ENCODE measurements at regions not wholly inside any gene's neighbourhood (a gene's known extent, or its start where the extent isn't known, plus 50 kb on each side); places are given as distances from the start of the nearest gene placed in this dataset.
A peak's percentile ranks its signal among the peaks of the same experiment; 100 is the strongest.

DNA sequence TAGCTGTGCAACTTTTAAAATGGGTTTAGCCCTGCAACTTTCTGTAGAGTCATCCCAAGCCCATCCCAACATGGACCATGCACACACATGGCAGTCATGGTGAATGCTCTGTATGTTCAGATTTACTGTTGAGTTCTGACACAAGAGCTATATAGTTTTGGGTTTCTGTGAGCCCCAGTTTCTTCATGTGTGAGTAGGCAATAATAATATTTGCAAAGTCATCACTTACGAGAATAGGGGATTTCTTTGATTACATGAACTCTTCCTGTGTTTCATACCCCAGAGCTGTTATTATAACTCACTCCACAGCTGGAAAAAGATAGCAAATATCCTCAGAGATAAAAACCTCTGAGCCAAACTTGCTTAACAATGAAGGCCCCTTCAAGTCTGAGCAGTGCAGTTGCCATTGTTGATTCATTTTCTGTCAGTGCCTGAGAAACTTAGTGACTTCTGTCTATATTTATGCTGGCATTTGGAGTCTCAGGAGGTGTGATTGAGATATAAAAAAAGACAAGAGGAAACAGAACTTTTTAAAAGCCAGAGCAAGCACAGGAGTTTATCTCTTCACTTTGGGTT is 767.9 kb upstream of the API5 start:
- DNase-seq (ENCODE audit: low read depth): no peak
- in situ Hi-C loops (cut with HindIII; ENCODE audit: low pct_unique_long_range_greater_than_20kb, low sequenced_read_pairs): no loop called here

DNA sequence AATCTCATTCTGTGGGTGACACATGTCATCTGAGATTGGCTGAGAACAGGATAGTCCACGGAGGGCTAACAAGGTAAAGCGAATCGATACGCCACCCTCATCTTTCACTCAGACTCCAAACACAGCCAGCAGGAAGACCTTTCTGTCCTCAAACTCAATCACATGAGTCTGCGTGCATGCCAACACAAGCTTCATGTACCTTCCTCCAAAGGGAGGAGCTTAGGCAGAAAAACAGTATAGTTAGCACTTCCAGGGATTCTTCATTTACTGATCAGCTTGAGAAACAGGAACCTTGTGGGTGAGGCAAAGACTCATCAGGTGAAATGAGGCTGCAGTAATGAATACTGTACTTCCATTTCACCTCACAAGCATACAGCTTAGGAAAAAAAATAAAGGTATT is 767.1 kb upstream of the API5 start:
- no peak for DNase-seq (ENCODE audit: low read depth)
- in situ Hi-C loops (cut with HindIII; ENCODE audit: low pct_unique_long_range_greater_than_20kb, low sequenced_read_pairs): no loop called here

DNA sequence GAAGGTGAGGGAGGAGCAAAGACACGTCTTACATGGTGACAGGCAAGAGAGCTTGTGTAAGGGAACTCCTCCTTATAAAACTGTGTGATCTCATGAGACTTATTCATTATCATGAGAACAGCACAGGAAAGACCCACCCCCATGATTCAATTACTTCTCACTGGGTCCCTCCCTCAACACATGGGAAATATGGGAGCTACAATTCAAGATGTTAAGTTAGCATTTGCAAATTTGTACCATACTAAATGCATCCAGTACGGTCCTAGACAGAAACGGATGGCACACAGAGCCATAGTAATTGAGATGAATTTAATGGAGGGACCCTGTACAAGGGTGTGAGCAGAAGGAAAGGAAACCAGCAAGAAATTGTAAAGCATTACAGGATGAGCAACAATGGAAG is 765.8 kb upstream of the API5 start:
- in situ Hi-C loops (cut with HindIII; ENCODE audit: low pct_unique_long_range_greater_than_20kb, low sequenced_read_pairs): no loop called here
- DNase-seq (ENCODE audit: low read depth): no peak

DNA sequence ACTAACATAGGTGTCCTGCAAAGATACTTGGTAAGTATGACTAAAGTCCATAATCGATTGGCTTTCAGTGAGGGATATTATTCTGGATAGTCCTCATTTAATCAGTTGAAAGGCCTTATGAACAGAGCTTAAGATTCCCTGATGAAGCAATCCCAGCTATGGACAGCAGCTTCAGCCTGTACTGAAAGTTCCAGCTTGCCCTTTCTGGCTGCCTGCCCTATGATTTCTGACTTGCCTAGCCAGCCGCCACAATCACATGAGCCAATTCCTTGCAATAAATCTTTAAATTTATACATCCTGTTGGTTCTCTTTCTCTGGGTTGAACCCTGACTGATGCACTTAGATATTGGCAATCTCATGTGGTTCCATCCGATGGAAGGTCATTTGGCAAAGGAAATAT is 759.0 kb upstream of the API5 start:
- DNase-seq (ENCODE audit: low read depth): no peak
- in situ Hi-C loops (cut with HindIII; ENCODE audit: low pct_unique_long_range_greater_than_20kb, low sequenced_read_pairs): no loop called here

DNA sequence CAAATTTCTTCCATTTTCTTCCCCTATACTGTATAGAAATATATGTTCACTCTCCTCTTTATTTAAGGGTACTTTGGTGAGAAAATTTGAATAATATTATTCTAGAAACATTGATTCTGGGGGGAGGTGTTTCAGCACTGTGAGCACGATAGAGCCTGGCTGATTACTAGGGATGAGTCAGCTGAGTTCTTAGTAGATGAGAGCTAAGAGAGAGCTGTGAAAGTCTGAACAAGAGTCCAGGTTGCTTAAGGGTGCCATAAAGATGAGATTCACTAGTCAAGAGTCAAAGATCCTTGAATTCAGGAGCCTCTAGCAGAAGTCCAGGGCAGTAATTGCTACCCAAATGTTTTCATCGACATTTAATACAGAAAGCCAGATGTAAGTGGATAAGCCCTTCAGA is 756.6 kb upstream of the API5 start:
- in situ Hi-C loops (cut with HindIII; ENCODE audit: low pct_unique_long_range_greater_than_20kb, low sequenced_read_pairs): no loop called here
- DNase-seq (ENCODE audit: low read depth): no peak

DNA sequence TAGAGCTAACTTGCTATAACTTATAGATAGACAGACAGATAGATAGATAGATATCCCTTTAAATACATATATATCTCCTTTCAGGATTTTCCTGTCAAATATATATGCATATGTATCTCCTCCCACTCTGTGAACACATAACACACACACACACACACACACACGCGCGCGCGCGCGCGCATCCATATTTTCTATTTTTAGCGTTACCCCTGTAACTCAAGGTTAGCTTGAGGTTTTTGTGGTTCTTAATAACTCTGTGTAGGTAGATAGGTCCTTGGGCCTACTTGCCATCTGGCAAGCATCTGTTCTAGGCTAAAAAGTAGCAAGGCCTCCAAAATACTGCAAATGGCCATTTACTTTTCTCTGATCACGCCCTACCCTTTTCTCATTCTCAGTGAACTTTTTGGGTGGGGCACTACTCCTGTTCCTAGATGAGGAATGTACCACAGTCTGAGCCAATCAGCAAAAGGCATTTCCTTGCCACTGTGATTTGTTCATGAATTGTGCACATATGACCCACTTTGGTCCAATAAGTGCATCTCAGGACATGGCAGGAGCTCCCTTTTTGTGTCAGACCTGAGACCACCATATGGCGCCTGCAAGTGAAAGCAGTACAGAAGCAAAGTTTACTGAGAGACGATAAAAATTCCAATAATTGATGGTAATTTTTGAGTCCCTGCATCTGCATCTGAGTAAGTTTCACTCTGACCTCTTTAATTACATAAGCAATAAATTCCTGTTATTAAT is 740.5 kb upstream of the API5 start:
- no peak for DNase-seq (ENCODE audit: low read depth)
- in situ Hi-C loops (cut with HindIII; ENCODE audit: low pct_unique_long_range_greater_than_20kb, low sequenced_read_pairs): no loop called here

DNA sequence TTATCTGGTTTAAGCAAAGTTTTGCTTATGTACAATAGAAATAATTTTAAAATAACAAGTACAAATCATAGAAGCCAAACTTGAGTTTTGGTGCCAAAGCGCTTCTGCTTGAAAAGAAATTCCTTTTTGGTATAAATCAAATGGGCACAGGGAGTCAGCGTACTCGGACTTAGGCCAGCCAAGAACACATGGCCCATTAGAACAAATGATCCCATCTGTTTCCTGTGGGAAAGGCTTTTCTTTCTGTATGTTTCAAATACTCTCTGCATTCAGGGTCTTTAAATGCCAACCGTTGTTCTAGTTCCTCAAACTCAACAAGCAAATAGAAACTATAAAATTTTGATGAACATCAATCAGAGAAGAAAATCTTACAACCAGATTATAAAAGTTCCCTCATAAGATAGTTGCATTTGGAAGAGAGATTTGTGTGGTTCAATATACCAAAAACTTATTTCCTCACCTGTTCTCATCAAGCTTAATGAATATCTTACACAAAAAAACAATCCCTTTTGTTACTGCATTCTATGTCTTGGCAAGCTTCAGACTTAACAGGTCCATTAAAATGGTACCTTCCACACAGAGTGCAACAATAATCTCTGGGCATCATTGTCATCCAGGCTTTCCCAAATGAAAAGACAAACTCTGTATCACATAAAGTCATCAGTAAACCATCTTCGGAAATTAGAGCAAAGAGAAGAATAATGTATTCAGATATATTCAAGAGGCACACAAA is 739.8 kb upstream of the API5 start:
- in situ Hi-C loops (cut with HindIII; ENCODE audit: low pct_unique_long_range_greater_than_20kb, low sequenced_read_pairs): no loop called here

DNA sequence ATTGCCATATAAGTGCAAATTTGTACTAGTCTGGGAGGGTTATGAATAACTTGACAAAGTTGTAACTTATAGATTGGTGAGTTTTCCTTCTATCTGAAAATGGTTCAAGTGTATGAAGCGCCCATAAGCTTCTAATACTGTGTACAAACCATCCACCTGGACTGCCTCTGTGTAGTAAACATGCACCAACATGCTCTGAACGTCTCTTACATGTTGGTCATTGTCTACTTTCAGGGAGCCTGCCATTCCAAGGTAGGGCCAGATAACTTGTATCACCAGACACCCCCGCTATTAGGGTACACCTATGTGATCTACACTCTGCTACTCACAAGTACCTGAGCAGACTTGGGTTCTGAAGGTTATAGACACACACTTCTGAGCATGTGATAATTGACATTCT is 735.5 kb upstream of the API5 start:
- DNase-seq (ENCODE audit: low read depth): no peak
- in situ Hi-C loops (cut with HindIII; ENCODE audit: low pct_unique_long_range_greater_than_20kb, low sequenced_read_pairs): no loop called here

More for the DNA sequence above, 739.8 kb upstream of the API5 start:
- no peak for DNase-seq (ENCODE audit: low read depth)

DNA sequence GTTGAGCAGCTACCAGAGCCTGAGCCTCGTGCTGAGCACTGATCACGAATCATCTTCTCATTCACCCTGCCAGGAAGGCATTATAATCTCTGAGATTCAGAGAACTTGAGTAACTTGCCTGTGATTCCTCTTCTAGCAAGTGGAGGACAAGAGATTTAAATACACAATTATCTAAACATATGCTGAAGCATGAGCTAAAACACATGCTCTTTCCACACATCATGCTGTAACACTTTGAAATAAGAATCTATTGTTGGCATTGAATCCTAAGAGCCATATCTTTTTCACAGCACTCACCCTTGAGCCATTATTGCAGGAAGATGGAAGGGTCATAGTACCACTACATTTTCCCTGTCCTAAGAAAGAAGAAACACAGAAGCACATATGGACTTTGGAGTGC is 722.5 kb upstream of the API5 start:
- no peak for DNase-seq (ENCODE audit: low read depth)
- in situ Hi-C loops (cut with HindIII; ENCODE audit: low pct_unique_long_range_greater_than_20kb, low sequenced_read_pairs): no loop called here

DNA sequence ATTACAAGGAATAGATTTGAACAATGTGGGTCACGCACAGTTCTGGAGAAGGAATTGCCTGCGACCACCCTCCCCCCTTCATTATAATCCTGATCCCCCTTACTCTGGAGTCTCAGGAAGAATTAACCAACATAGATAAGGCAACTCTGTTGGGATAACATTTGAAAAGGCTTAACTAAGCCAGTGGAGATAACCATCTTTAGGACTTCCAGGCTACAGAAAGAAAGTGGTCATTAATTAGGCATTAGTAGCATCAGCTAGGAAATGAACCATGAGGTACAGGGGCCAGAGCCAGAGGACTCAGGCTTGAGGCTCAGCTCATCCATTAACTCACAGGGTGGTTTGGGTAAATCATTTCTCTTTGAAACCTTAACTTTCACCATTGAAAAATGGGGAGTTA is 720.0 kb upstream of the API5 start:
- DNase-seq (ENCODE audit: low read depth): no peak
- in situ Hi-C loops (cut with HindIII; ENCODE audit: low pct_unique_long_range_greater_than_20kb, low sequenced_read_pairs): no loop called here

DNA sequence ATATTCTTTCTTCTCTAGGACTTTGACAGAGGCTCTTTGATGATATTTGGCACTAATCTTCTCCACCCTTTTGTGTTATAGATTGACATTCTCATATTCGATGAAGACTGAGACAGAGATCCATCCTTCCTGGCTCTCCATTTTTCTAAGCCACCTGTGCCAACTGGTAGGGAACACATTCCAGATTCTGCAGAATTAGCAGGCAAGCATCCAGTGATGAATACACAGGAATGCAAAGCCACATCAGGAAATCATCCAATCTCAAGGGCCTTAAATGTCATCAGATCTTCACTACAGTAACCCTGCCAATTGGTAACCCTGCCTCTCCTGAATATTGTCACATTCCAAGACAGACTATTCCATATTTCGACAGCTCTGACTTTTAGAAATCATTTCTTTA is 718.4 kb upstream of the API5 start:
- DNase-seq (ENCODE audit: low read depth): no peak
- in situ Hi-C loops (cut with HindIII; ENCODE audit: low pct_unique_long_range_greater_than_20kb, low sequenced_read_pairs): no loop called here

DNA sequence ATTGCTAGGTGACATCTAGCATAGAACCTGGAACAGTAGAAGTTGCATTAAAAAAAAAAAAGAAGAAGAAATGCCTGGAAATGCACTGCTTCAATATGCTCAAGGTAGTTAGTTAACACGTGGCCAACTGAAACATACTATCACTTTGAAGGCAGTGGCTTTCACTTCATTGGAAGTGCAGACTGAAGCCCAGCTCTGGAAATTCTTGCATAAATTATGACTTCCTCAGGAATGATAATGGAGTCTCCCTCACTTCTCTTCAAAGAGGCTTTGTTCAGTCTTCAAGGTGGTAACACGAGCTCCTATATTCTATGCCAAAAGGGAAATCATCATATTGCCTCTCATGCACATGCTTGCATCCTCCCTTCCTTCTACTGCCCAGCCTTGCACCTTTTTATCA is 715.9 kb upstream of the API5 start:
- in situ Hi-C loops (cut with HindIII; ENCODE audit: low pct_unique_long_range_greater_than_20kb, low sequenced_read_pairs): no loop called here
- DNase-seq (ENCODE audit: low read depth): no peak

DNA sequence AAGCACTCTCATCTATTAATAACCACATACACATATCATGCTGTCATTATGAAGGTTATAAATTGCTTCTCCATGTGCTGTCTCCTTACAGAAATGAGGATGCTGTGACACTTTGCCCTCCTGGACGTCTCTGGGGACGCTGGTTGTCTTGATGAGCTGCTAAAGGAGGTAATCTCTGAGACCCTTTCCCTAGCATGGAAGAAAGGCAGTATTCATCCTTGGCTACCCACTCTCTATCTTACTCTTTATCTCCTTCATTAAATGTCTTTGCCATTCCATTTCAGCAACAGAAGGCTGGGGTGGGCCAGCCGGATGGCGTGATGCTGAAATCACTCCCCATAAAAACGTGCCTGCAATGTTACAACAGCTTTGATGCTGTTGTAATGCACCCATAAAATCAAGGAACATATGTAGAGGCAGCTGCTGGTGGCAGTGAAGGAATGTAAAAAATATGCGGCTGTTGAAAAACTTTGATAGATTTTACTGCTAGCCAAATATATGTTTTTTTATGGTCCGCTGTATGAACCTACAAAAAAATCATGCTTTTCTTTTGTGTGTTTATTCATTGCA is 715.1 kb upstream of the API5 start:
- in situ Hi-C loops (cut with HindIII; ENCODE audit: low pct_unique_long_range_greater_than_20kb, low sequenced_read_pairs): no loop called here
- DNase-seq (ENCODE audit: low read depth): no peak

DNA sequence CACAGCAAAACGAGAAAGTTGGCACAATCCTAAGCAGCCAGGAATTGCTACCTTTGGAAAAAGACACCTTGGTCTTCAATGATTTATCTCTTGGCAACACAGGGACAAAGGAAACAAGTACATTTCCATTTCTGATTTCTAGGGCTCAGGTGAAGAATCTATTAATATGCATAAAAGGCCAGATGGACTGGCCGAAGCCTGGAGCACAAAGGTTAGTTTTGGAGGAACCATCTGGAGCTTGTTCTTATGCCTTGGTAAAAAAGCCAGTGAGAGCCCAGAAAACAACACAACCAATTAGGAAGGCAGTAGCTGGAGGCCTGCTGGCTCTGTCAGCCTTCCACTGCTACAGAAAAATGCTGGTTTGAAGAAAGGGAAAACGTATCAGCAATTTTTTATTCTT is 713.5 kb upstream of the API5 start:
- in situ Hi-C loops (cut with HindIII; ENCODE audit: low pct_unique_long_range_greater_than_20kb, low sequenced_read_pairs): no loop called here

DNA sequence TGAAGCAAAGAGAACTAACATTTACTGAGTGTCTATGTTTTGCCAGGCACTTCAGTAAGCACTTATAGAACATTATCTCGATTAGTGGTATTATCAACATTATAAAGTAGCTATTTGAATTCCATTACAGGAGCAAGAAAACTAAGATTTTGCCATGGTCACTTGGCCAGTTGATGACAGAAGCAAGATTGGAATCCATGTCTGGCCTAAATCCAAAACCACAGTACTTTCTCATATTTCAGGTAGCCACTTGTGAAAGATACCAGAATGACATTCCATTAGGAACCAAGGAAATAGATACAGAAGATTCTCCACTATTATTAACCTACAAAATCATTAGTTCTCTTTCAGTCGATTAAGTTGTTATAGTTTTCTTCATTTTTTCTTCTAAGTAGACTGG is 691.0 kb upstream of the API5 start:
- in situ Hi-C loops (cut with HindIII; ENCODE audit: low pct_unique_long_range_greater_than_20kb, low sequenced_read_pairs): no loop called here
- DNase-seq (ENCODE audit: low read depth): no peak

More for the DNA sequence above, 713.5 kb upstream of the API5 start:
- DNase-seq (ENCODE audit: low read depth): no peak

DNA sequence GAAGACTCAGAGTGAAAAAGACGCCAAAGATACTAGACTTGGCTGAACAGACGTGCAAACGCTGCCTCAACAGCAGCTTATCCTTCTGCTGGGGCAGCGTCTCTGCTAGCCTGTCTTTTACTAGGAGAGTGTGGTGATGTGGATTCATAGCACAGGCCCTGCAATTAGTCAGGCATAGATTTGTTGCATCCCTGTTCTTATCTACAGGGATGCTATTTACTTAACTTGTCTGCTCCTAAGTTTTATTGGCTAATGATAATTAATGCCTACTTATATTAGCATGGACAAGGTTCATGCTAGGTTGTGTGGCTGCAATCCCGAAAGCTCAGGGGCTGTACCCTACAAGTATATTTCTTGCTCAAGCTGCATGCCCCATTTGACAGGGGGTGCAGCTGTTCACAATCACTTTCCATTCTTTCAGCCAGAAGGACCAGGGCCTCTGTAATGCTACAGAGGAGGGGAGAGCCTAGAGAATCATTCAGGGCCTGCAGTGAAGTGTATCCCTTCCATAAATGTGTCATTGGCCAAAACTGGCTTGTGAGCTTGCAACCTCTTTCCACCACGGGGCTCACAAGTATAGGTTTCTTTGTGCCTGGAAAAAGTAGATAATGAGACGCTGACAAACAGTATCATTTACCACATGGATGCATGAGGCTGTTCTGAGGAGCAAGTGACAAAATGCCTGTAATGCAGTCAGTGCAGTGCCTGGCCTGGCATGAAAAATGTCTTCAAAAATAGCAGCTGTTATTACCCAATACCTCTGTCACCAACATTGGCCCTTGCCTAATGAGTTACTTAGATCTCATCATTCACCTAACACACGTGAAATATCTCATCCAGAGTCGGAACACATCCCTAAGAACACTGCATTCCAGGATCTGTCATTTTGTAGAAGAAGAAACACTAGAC is 685.8 kb upstream of the API5 start:
- DNase-seq (ENCODE audit: low read depth): no peak
- in situ Hi-C loops (cut with HindIII; ENCODE audit: low pct_unique_long_range_greater_than_20kb, low sequenced_read_pairs): no loop called here

DNA sequence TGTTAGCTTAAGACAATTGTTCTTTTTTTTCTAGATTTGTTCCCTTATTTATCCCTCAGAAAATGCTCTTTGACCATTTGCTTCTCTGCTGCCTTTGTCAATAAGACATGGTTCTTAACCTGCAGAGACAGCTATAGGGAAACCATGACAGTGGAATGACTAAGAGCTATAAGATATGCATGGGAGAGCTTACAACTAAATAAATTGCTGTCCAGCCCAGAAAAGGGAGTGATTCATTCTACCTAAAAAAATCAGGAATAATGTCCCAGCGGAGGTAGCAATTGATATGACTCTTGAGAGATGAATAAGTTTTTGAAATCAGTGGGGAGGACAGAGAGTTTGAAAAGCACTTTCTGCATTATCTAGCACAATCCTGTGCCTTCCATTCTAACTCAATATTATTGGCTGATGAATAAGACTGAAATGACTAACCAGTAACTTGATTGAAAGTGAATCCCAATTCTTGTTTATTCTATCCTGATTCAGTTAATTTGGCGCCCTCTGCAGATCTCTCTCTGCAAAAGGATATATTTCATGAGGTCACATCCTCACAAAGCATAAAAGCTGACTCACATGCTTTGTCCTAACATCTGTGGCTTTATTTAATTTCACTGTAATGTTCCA is 680.5 kb upstream of the API5 start:
- DNase-seq (ENCODE audit: low read depth): peak; percentile 30
- in situ Hi-C loops (cut with HindIII; ENCODE audit: low pct_unique_long_range_greater_than_20kb, low sequenced_read_pairs): no loop called here

DNA sequence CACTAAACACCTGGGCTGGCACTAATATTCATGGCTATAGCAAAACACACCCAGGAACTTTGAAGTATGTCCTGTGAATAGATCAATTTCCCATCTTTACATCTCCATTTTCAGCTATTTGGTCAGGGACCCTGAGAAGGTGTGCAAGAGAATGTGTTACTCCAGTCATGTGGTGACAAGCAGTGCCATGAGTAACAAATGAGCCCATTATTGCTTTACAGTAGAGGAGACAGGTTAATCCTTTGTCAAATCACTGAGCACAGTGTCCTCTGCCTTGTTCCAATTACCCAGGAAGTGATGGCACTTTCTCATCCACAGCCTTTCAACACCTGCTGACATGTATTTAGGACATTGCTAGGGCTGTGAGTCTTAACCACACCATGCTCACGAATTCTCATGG is 664.8 kb upstream of the API5 start:
- in situ Hi-C loops (cut with HindIII; ENCODE audit: low pct_unique_long_range_greater_than_20kb, low sequenced_read_pairs): no loop called here
- no peak for DNase-seq (ENCODE audit: low read depth)

Data from Caki2 (cell line).